ENCODE measurements at regions not wholly inside any gene's neighbourhood (a gene's known extent, or its start where the extent isn't known, plus 50 kb on each side); places are given as distances from the start of the nearest gene placed in this dataset.
"Not testable (repeated sequence)": the region's sequence is repeated elsewhere in the genome, so short reads cannot be mapped to it uniquely, and the experiment has no call there.

DNA sequence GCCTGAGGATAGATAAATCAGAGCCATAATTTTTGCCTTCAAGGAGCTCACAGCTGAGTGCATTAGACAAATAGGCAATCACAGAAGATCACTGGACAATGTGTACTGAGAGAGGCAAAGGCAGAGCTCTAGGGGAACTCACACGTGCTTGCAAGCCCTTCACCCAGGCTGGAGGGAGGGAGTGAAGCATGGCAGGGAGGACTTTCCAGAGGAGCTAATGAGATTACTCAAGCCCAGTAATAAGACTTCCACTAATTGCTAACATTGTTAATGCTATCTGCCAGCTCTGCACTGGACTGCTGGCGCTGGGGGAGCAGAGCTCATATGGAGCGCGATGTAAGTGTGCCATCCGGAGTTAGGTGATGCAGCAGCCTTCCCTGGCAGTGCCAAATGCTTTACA is 408.4 kb downstream of the NTRK2 start:
- no peaks in the 10 kb centered on the region for H3K9me2 ChIP-seq (replicated peaks; ENCODE audit: low read depth, low read length)
- no peaks in the 10 kb centered on the region for H4K20me1 ChIP-seq (ENCODE audit: insufficient read depth, low read length, poor library complexity, severe bottlenecking)
- no peaks in the 10 kb centered on the region for H3F3A ChIP-seq (ENCODE audit: low read depth)
- H3K4me3 ChIP-seq (ENCODE audit: low read length, poor library complexity, severe bottlenecking): no peak overlapping the region
- H3K9me3 ChIP-seq (ENCODE audit: insufficient read depth, low read depth, low read length): no peaks in the 10 kb centered on the region; the same call in 1 of the 2 replicates
- TF ChIP-seq, protein P1, sequence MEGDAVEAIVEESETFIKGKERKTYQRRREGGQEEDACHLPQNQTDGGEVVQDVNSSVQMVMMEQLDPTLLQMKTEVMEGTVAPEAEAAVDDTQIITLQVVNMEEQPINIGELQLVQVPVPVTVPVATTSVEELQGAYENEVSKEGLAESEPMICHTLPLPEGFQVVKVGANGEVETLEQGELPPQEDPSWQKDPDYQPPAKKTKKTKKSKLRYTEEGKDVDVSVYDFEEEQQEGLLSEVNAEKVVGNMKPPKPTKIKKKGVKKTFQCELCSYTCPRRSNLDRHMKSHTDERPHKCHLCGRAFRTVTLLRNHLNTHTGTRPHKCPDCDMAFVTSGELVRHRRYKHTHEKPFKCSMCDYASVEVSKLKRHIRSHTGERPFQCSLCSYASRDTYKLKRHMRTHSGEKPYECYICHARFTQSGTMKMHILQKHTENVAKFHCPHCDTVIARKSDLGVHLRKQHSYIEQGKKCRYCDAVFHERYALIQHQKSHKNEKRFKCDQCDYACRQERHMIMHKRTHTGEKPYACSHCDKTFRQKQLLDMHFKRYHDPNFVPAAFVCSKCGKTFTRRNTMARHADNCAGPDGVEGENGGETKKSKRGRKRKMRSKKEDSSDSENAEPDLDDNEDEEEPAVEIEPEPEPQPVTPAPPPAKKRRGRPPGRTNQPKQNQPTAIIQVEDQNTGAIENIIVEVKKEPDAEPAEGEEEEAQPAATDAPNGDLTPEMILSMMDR (conservative IDR thresholded peaks at IDR 0.05; ENCODE audit: low read length): no peak
- no peak for TF ChIP-seq EZH2phosphoT487 (IDR thresholded peaks at IDR 0.05; ENCODE audit: borderline replicate concordance)
- no peak overlapping the region for H3K4me2 ChIP-seq (ENCODE audit: low read depth, low read length, poor library complexity, severe bottlenecking)
- no peaks in the 10 kb centered on the region for H3K79me2 ChIP-seq (ENCODE audit: insufficient read depth, low read length)
- no peak overlapping the region for H3K9ac ChIP-seq (ENCODE audit: low read depth, low read length, poor library complexity, severe bottlenecking)
- no peak overlapping the region for H2AFZ ChIP-seq (ENCODE audit: low read length)
- H3K36me3 ChIP-seq (ENCODE audit: insufficient read depth, low read length): no peaks in the 10 kb centered on the region
- no peaks in the 10 kb centered on the region for H3K4me1 ChIP-seq (ENCODE audit: insufficient read depth, low read length, poor library complexity, severe bottlenecking)
- no peaks in the 10 kb centered on the region for H3K27me3 ChIP-seq (ENCODE audit: insufficient read depth, low read length, poor library complexity, severe bottlenecking)

- H3K4me3 ChIP-seq (ENCODE audit: low read length, poor library complexity, severe bottlenecking); H2AFZ ChIP-seq (ENCODE audit: low read length); H3K4me2 ChIP-seq (ENCODE audit: low read depth, low read length, poor library complexity, severe bottlenecking): not testable (repeated sequence)
These were observed 407.6 kb downstream of the NTRK2 start for GRCh38 chr9:85077146-85077545.

More at GRCh38 chr9:85077146-85077545, 407.6 kb downstream of the NTRK2 start:
- not testable (repeated sequence) for H3K9ac ChIP-seq (ENCODE audit: low read depth, low read length, poor library complexity, severe bottlenecking); H3K9me3 ChIP-seq (ENCODE audit: insufficient read depth, low read depth, low read length); H4K20me1 ChIP-seq (ENCODE audit: insufficient read depth, low read length, poor library complexity, severe bottlenecking); H3K36me3 ChIP-seq (ENCODE audit: insufficient read depth, low read length); H3K9me2 ChIP-seq (replicated peaks; ENCODE audit: low read depth, low read length); H3K27me3 ChIP-seq (ENCODE audit: insufficient read depth, low read length, poor library complexity, severe bottlenecking); H3K4me1 ChIP-seq (ENCODE audit: insufficient read depth, low read length, poor library complexity, severe bottlenecking); H3F3A ChIP-seq (ENCODE audit: low read depth); H3K79me2 ChIP-seq (ENCODE audit: insufficient read depth, low read length)

Measured in Loucy (cell line).